HG02623 (cell line): ENCODE measurements at regions not wholly inside any gene's neighbourhood (a gene's known extent, or its start where the extent isn't known, plus 50 kb on each side); places are given as distances from the start of the nearest gene placed in this dataset.

Experiments used
- ATAC-seq: cut with Tn5 transposase; IDR thresholded peaks from one replicate; pipeline ENCODE4 v1.9.1; 2021; ENCODE audit warnings: moderate library complexity; ENCODE audit not compliant: unreplicated experiment

- no peak for ATAC-seq
These were observed 294.8 kb upstream of the C2CD4B start for GRCh38 chr15:62459875-62460274.

GRCh38 chr15:62462268-62462667 lies 297.2 kb upstream of the C2CD4B start:
- ATAC-seq, result no peak

DNA sequence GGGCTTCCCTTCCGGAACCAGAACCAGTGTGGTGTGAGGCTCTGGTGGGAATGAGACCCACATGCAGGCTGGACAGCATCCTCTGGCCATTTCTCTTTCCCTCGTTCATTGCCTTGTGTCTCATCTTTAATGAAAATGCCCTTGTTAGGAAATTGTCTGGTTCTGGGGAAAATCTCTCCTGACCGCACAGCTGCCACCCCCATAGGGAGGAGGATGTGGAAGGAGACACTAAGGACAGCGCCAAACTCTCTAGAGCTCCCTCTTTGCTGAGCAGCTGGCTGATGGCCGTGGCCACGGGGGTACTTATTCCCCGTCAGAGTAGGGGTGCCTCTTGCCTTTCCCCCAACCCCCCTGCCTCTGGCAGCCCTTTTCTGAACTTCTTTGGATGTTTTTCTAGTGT lies 297.6 kb upstream of the C2CD4B start:
- no peak for ATAC-seq

DNA sequence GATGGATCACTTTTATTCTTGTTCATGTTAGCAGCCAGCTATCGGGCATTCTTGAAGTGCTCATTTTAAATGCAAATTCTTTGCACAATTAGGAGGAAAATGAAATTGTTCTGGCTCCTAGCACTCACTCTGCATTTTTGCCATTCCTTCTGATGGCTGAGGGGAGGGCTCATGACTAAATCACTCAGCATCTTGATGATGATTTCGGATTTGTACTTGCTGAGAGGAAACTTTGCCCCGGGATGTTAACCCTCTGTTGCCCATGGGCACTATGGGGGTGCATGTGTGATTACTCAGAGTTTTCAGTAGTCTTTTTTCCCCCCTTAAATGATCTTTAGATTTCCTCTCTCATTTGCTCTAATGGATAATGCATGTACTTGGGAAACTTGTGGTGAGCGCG lies 299.6 kb upstream of the C2CD4B start:
- no peak for ATAC-seq

DNA sequence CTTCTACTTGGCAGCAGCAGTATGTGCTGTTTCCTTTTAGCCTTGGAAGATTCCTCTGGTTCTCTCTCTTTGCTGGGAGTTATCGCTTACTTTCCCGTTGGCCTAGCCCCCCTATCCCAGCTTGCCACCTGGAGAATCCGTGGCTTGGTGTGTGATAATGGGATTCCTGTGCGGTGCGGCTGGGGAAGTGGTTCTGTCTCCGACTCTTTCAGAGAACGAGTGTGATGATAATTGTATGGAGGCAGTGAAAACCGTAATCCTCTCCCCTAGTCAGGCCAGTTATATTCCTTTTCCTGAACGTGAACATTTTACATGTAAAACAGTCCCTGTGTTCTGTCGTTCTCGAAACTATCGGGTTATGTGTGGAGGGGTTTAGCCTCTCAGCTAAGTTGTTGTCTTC lies 300.1 kb upstream of the C2CD4B start:
- ATAC-seq, result no peak

GRCh38 chr15:62469478-62469873 lies 304.4 kb upstream of the C2CD4B start:
- ATAC-seq, result no peak

DNA sequence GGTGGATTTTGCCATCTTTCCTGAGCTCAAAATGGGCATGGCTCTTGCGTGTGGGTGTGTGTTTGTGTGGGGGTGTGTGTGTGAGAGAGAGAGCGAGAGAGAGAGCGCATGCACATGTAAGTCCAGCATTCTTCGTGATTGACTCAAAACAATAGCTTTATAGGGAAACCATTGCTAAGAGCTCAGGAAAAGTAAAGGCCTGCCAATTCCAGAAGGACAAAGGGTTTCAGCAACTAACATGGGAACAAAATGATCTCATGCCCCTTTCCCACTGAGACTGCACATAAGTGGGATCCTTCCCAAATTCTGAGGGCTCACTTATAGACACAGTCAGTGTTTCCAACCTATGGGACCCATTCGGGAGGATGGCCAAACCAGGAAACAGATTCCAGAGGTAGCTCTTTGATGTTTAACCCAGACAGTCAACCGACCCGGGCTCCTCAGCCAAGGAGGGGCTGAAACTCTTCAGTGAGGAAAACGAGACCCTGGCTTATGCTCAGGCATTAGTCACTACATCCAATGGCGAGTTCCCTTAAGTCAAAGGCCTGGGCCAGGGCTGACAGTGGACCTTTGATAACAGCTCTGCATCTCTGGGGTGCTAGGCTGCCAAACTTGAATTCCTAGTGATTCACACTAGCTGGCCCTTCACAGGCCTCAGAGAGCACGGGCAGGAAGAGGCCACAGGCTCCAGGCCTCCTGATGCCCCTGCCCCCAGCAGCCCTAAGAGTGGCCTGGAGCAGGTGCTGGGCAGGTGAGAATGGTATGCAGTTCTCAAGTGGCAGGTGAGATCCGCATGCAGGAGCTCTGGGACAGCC lies 305.0 kb upstream of the C2CD4B start:
- no peak for ATAC-seq

DNA sequence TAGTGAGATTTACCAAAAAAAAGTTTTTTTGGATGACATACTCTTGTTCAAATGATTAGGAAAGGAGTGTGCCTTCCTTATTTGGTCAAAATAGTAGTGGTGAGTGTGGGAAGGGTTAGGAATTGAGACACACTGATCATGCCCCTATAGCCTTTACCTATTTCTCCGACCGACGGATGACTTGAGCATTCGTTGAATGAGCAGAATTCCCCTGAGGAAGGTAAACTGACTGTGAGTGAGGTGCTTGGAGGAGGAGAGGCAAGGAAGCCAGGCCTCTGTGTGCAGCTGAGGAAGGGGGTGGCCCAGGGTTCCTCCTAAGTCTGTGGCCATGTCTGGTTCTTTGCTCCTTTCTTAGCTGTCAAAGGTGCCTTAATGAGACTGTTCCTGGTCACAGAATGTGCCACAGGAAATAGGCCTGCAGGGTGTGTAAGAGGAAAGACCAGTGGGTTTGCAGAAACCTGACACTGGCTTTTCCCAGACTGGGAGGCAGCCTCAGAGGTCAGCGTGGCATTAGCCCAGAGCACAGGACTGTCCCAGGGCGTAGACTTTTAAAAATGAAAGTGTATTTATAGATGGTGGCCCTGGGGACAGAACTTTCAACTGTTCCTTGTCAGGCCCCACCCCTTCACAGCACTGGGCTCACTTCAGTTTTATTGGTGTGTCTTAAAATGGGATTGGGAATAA lies 307.7 kb upstream of the C2CD4B start:
- ATAC-seq, result no peak

DNA sequence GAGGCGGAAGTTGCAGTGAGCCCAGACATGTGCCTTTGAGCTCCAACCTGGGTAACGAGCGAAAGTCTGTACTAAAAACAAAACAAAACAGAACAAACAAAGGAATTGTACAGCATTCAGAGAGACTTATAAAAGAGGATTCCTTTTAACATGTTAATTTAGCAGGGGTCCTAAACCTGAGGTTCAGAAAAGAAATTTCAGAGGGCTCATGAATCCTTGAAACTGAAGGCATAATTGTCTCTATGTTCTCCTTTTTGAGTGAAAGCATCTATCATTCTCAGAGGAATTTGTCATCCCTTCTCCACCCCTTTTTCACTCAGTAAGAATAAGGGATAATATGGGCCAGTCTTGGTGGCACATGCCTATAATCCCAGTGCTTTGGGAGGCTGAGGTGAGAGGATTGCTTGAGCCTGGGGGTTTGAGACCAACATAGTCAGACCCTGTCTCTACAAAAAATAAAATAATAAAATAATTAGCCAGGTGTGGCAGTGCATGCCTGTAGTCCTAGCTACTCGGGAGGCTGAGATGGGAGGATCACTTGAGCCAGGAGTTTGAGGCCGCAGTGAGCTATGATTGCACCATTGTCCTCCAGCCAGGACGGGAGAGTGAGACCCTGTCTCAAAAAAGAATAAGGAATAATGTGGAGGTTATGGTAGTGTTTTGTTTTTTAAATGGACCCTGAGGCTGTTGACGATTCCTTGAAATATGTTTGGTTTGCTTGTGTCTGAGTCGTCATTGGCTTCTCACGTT lies 309.1 kb upstream of the C2CD4B start:
- ATAC-seq, result no peak

GRCh38 chr15:62474771-62475124 lies 309.7 kb upstream of the C2CD4B start:
- no peak for ATAC-seq

GRCh38 chr15:62475591-62475990 lies 310.5 kb upstream of the C2CD4B start:
- ATAC-seq, result no peak

DNA sequence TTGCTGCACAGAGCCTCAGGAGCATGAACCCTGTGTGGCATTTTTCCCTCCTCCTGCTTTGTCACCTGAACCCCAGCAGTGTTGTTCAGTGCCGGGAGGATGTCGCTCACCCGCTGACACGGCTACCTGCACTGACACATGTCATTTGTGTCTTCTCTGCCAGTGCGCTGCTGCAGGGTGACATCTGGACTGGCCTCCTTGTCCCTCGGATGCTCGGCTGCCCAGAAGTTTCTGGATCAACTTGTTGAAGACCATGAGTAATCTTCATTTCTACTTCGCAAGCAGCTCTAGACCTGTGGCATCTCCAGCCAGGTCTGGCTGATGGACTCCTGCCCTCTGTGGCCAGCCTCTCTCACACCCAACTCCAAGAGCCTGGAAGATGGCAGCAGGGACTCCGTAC lies 311.1 kb upstream of the C2CD4B start:
- ATAC-seq, result no peak

GRCh38 chr15:62477929-62478328 lies 312.8 kb upstream of the C2CD4B start:
- no peak for ATAC-seq

GRCh38 chr15:62482785-62483429 lies 317.8 kb upstream of the C2CD4B start:
- peak; percentile 64 for ATAC-seq

DNA sequence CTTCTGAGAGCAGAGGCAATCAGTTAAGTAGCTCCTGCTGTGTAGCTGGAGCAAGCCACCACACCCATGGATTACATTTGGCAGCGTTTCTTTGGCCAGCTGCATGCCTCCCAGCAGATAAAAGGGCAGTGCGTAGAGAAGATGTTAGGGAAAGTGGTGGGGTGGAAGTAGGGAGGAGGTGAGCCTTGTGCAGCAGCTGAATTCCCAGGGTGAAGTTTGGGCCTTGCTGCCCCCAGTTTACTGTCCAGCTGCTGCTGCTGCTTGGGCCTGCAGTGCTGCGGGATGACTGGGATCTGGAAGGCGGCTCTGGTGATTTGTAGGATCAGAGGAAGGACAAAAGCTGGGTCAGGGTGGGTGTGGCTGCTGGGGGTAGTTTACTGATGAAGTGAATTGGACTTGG lies 318.7 kb upstream of the C2CD4B start:
- ATAC-seq, result no peak

DNA sequence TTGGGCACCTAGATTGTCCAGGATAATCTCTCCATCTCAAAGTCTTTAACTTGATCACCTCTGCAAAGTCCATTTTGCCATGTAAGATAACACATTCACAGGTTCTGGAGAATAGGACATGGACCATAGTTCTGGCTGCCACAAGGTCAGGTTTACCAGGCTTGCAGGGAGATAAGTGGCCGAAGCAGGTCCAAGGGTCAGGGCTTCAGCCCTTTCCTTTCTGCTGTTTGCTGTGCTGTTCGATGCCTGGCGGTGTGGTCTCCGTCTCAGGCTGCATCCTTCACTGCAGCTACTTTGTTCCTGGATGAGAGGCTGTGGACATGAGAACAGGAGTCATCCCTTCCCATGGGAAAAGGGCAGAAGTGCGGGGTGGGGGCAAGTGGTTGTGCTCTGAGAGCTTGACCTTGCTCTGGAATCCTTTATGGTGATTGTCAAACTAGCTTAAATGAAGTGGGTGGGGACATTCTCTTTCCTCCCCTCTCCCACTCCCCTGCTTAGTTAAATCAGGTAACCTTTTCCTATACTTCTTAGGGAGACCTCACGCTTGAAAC lies 320.2 kb upstream of the C2CD4B start:
- no peak for ATAC-seq

DNA sequence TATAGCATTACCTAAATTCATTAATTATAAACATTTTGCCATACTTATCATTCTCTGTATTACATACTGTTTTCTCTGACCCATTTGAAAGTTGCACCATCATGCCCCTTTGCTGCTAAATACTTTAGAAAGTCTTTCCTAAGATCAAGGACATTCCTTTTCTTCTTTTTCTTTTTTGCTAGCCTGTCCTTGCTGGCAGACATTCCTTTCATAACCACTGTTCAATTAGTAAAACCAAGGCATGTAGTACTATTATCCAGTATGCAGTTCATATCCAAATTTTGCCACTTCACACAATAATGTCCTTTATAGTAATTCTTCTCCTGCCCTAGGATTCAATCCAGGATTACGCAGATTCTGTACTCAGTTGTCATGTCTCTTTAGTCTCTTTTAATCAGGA lies 321.0 kb upstream of the C2CD4B start:
- ATAC-seq, result no peak

GRCh38 chr15:62488387-62488786 lies 323.3 kb upstream of the C2CD4B start:
- no peak for ATAC-seq

DNA sequence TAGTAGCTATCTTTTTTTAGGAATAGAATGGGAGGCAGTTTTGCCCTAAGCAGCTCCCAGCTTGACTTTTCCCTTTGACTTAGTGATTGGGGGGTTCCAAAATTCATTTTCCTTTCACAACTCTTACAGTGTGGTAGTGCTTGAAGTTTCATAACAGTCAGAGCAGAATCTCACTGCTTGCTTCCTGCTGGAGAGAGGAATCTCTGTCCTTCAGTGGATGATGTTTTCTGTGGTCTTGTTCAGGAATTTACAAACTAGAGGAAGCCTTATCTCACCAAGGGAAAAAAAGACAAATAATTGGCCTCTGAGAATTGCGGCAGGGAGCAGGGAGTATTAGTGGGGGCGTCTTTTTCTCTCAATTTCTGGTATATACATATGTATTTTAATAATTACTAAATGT lies 326.6 kb upstream of the C2CD4B start:
- no peak for ATAC-seq

- ATAC-seq, result no peak
These were observed 327.8 kb upstream of the C2CD4B start for GRCh38 chr15:62492900-62493299.

GRCh38 chr15:62494197-62494596 lies 329.1 kb upstream of the C2CD4B start:
- no peak for ATAC-seq
